GM23338 (cell line): ENCODE measurements at regions not wholly inside any gene's neighbourhood (a gene's known extent, or its start where the extent isn't known, plus 50 kb on each side); places are given as distances from the start of the nearest gene placed in this dataset.

Experiments
- ATAC-seq: fragments of 200-7000 bp; cut with Tn5 transposase; 3 replicates; pipeline ENCODE4 v1.9.1; 2020
- DNase-seq: peaks from one replicate; pipeline ENCODE4 v3.0.0-alpha.2; 2015; ENCODE audit warnings: low spot score
- H2AFZ ChIP-seq: fragments of 200-600 bp; sonication (generic); 2 replicates; pipeline ENCODE4 v1.8.0; 2016; ENCODE audit warnings: antibody characterized with exemption, mild to moderate bottlenecking, moderate library complexity
- H3F3A ChIP-seq: fragments of 200-600 bp; sonication (generic); replicated peaks from 2 replicates; pipeline ENCODE4 v1.8.0; 2017; ENCODE audit warnings: antibody characterized with exemption, mixed run types, low read depth
- H3K27ac ChIP-seq: fragments of 200-600 bp; sonication (generic); 2 replicates; pipeline ENCODE4 v1.6.1; 2016; ENCODE audit warnings: low read depth
- H3K27me3 ChIP-seq: fragments of 200-600 bp; sonication (generic); 2 replicates; pipeline ENCODE4 v1.8.0; 2016; ENCODE audit warnings: mild to moderate bottlenecking, mixed run types, moderate library complexity; ENCODE audit not compliant: insufficient read depth
- H3K36me3 ChIP-seq: fragments of 200-600 bp; sonication (generic); 2 replicates; pipeline ENCODE4 v1.8.0; 2016; ENCODE audit warnings: mild to moderate bottlenecking; ENCODE audit not compliant: insufficient read depth
- H3K4me1 ChIP-seq: fragments of 200-600 bp; sonication (generic); 2 replicates; pipeline ENCODE4 v1.8.0; 2016; ENCODE audit warnings: mild to moderate bottlenecking, moderate library complexity; ENCODE audit not compliant: insufficient read depth
- H3K4me2 ChIP-seq: fragments of 200-600 bp; sonication (generic); 2 replicates; pipeline ENCODE4 v1.7.1; 2017; ENCODE audit warnings: mixed run types
- H3K4me3 ChIP-seq: fragments of 200-600 bp; sonication (generic); 2 replicates; pipeline ENCODE4 v1.6.1; 2016; ENCODE audit warnings: mixed run types
- H3K79me2 ChIP-seq: fragments of 200-600 bp; sonication (generic); replicated peaks from 2 replicates; pipeline ENCODE4 v1.8.0; 2017; ENCODE audit warnings: mild to moderate bottlenecking; ENCODE audit not compliant: insufficient read depth
- H3K9me2 ChIP-seq: fragments of 200-600 bp; sonication (generic); 2 replicates; pipeline ENCODE4 v1.8.0; 2017; ENCODE audit not compliant: insufficient read depth
- H4K20me1 ChIP-seq: fragments of 200-600 bp; sonication (generic); replicated peaks from 2 replicates; pipeline ENCODE4 v1.8.0; 2017; ENCODE audit warnings: mild to moderate bottlenecking; ENCODE audit not compliant: insufficient read depth
- H3K27ac Mint-ChIP-seq: 2 replicates; pipeline ENCODE4 v1.8.0; 2020; ENCODE audit warnings: inconsistent platforms, mild to moderate bottlenecking, moderate library complexity, mixed read lengths
- H3K27me3 Mint-ChIP-seq: 3 replicates; pipeline ENCODE4 v1.8.0; 2022; ENCODE audit warnings: low read depth, mild to moderate bottlenecking, moderate library complexity, mixed read lengths, inconsistent platforms; ENCODE audit not compliant: insufficient read depth, poor library complexity
- H3K36me3 Mint-ChIP-seq: 3 replicates; pipeline ENCODE4 v1.8.0; 2021; ENCODE audit warnings: low read depth, mild to moderate bottlenecking, inconsistent platforms, moderate library complexity, mixed read lengths
- H3K4me1 Mint-ChIP-seq: 3 replicates; pipeline ENCODE4 v1.8.0; 2020; ENCODE audit warnings: mild to moderate bottlenecking, inconsistent platforms, mixed read lengths
- H3K4me3 Mint-ChIP-seq: 3 replicates; pipeline ENCODE4 v1.8.0; 2021; ENCODE audit warnings: moderate library complexity, mild to moderate bottlenecking, inconsistent platforms, mixed read lengths
- H3K9me3 Mint-ChIP-seq: 3 replicates; pipeline ENCODE4 v1.8.0; 2020; ENCODE audit warnings: moderate library complexity, mild to moderate bottlenecking, inconsistent platforms, mixed read lengths
- CREB1 ChIP-seq: fragments of 250-450 bp; sonication (Bioruptor Pico); IDR thresholded peaks from 2 replicates; pipeline ENCODE4 v1.5.0; 2020; ENCODE audit warnings: low read depth, mild to moderate bottlenecking, moderate library complexity
- CTCF ChIP-seq, 2 experiments: fragments of 200-600 bp in 1 of 2; sonication (generic) in 1 of 2; conservative IDR thresholded peaks; 2 replicates each; pipeline versions ENCODE4 v1.5.1 to v1.6.1; 2016 to 2017; ENCODE audit warnings: antibody characterized with exemption in 2 of 2, low read depth in 2 of 2, mild to moderate bottlenecking in 2 of 2, moderate library complexity in 1 of 2
- JUNB ChIP-seq: IDR thresholded peaks from one replicate; pipeline ENCODE4 v1.6.1; 2016; ENCODE audit warnings: antibody characterized with exemption; ENCODE audit not compliant: unreplicated experiment
- POLR2AphosphoS5 ChIP-seq: IDR thresholded peaks from 2 replicates; pipeline ENCODE4 v1.6.1; 2016; ENCODE audit warnings: antibody characterized with exemption, low read depth
- REST ChIP-seq: IDR thresholded peaks from one replicate; pipeline ENCODE4 v1.6.1; 2018; ENCODE audit warnings: antibody characterized with exemption; ENCODE audit not compliant: unreplicated experiment
- STAT1 ChIP-seq: IDR thresholded peaks from one replicate; pipeline ENCODE4 v1.6.1; 2016; ENCODE audit warnings: antibody characterized with exemption; ENCODE audit not compliant: unreplicated experiment
- ZNF114 ChIP-seq: fragments of 250-450 bp; sonication (Bioruptor Pico); IDR thresholded peaks from 2 replicates; pipeline ENCODE4 v1.5.0; 2020; ENCODE audit warnings: mild to moderate bottlenecking, moderate library complexity
- ZNF331 ChIP-seq: fragments of 250-450 bp; sonication (Bioruptor Pico); IDR thresholded peaks from 2 replicates; pipeline ENCODE4 v1.5.0; 2020; ENCODE audit warnings: low read depth, mild to moderate bottlenecking, moderate library complexity
- TF ChIP-seq, protein P1 (sequence below): fragments of 250-450 bp; sonication (Bioruptor Pico); IDR thresholded peaks from 2 replicates; pipeline ENCODE4 v1.5.0; 2020; ENCODE audit warnings: mild to moderate bottlenecking, moderate library complexity

DNA sequence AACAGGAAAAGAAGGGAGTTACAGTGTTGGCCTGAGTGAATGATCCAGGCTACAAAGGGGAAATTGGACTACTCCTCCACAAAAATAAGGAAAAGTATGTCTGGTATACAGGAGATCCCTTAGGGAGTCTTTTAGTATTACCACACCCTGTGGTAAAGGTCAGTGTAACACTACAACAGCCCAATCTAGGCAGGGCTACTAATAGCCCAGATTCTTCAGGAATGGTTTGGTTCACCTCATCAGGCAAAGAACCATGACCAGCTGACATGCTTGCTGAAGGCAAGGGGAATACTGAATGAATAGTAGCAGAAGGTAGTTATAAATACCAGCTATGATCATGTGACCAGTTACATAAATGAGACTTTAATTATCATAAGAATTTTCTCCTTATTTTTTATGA lies 372.6 kb upstream of the ATP11B start (continued):
- no peak for TF ChIP-seq REST
- no peak for TF ChIP-seq JUNB

DNA sequence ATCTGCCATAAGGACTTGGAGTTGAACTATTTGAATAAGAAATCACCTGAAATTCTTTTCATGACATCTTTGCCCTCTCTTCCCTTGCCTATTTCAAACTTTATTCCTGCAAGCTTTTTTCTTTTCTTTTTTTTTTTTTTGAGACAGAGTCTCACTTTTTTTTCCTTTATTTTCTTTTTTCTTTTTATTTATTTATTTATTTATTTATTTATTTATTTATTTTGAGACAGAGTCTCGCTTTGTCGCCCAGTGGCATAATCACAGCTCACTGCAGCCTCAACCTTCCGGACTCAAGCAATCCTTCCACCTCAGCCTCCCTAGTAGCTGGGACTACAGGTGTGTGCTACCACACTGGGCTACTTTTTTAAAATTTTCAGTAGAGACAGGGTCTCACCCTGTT lies 369.3 kb upstream of the ATP11B start:
- no peak overlapping the region for H3K27ac ChIP-seq
- Mint-ChIP-seq H3K36me3 (peaks cover 5% of the 10 kb centered on the region; the same call in 2 of the 3 replicates), H3K27ac (no peak overlapping the region)
- TF ChIP-seq POLR2AphosphoS5 (no peak), CTCF (conservative IDR thresholded peaks at IDR 0.05; ENCODE audit: low read depth in 2 of 2) (no peak), ZNF331 (CRISPR knock-in tag) (no peak), JUNB (no peak), STAT1 (no peak), ZNF114 (CRISPR knock-in tag) (no peak), CREB1 (CRISPR knock-in tag) (no peak), REST (no peak)
- TF ChIP-seq, protein P1, sequence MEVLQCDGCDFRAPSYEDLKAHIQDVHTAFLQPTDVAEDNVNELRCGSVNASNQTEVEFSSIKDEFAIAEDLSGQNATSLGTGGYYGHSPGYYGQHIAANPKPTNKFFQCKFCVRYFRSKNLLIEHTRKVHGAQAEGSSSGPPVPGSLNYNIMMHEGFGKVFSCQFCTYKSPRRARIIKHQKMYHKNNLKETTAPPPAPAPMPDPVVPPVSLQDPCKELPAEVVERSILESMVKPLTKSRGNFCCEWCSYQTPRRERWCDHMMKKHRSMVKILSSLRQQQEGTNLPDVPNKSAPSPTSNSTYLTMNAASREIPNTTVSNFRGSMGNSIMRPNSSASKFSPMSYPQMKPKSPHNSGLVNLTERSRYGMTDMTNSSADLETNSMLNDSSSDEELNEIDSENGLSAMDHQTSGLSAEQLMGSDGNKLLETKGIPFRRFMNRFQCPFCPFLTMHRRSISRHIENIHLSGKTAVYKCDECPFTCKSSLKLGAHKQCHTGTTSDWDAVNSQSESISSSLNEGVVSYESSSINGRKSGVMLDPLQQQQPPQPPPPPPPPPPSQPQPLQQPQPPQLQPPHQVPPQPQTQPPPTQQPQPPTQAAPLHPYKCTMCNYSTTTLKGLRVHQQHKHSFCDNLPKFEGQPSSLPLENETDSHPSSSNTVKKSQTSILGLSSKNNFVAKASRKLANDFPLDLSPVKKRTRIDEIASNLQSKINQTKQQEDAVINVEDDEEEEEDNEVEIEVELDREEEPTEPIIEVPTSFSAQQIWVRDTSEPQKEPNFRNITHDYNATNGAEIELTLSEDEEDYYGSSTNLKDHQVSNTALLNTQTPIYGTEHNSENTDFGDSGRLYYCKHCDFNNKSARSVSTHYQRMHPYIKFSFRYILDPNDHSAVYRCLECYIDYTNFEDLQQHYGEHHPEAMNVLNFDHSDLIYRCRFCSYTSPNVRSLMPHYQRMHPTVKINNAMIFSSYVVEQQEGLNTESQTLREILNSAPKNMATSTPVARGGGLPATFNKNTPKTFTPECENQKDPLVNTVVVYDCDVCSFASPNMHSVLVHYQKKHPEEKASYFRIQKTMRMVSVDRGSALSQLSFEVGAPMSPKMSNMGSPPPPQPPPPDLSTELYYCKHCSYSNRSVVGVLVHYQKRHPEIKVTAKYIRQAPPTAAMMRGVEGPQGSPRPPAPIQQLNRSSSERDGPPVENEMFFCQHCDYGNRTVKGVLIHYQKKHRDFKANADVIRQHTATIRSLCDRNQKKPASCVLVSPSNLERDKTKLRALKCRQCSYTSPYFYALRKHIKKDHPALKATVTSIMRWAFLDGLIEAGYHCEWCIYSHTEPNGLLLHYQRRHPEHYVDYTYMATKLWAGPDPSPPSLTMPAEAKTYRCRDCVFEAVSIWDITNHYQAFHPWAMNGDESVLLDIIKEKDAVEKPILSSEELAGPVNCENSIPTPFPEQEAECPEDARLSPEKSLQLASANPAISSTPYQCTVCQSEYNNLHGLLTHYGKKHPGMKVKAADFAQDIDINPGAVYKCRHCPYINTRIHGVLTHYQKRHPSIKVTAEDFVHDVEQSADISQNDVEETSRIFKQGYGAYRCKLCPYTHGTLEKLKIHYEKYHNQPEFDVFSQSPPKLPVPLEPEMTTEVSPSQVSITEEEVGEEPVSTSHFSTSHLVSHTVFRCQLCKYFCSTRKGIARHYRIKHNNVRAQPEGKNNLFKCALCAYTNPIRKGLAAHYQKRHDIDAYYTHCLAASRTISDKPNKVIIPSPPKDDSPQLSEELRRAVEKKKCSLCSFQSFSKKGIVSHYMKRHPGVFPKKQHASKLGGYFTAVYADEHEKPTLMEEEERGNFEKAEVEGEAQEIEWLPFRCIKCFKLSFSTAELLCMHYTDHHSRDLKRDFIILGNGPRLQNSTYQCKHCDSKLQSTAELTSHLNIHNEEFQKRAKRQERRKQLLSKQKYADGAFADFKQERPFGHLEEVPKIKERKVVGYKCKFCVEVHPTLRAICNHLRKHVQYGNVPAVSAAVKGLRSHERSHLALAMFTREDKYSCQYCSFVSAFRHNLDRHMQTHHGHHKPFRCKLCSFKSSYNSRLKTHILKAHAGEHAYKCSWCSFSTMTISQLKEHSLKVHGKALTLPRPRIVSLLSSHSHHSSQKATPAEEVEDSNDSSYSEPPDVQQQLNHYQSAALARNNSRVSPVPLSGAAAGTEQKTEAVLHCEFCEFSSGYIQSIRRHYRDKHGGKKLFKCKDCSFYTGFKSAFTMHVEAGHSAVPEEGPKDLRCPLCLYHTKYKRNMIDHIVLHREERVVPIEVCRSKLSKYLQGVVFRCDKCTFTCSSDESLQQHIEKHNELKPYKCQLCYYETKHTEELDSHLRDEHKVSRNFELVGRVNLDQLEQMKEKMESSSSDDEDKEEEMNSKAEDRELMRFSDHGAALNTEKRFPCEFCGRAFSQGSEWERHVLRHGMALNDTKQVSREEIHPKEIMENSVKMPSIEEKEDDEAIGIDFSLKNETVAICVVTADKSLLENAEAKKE, result no peak

More for the DNA sequence above, 369.3 kb upstream of the ATP11B start:
- Histone ChIP-seq H3K27me3 (no peaks in the 10 kb centered on the region), H3F3A (no peaks in the 10 kb centered on the region), H3K79me2 (no peaks in the 10 kb centered on the region), H3K4me3 (no peak overlapping the region), H2AFZ (no peak overlapping the region), H3K4me1 (peaks cover 7% of the 10 kb centered on the region; the same call in 1 of the 2 replicates), H3K36me3 (no peaks in the 10 kb centered on the region), H3K9me2 (no peaks in the 10 kb centered on the region), H3K4me2 (no peak overlapping the region), H4K20me1 (no peaks in the 10 kb centered on the region)
- Mint-ChIP-seq H3K9me3 (peaks cover 8% of the 10 kb centered on the region; the same call in 2 of the 3 replicates), H3K4me1 (peaks cover 5% of the 10 kb centered on the region), H3K27me3 (no peaks in the 10 kb centered on the region), H3K4me3 (no peak overlapping the region)
- no peak for DNase-seq
- no peak for ATAC-seq
